OCI-LY3 (cell line): ENCODE measurements at regions not wholly inside any gene's neighbourhood (a gene's known extent, or its start where the extent isn't known, plus 50 kb on each side); places are given as distances from the start of the nearest gene placed in this dataset.

Experiments used
- CTCF ChIP-seq: fragments of 200-600, 300-600 bp; sonication (generic); IDR thresholded peaks from 2 replicates; pipeline ENCODE4 v1.5.1; 2014; ENCODE audit warnings: antibody characterized with exemption, low read length, low read depth
- EZH2phosphoT487 ChIP-seq: fragments of 200-600 bp; shearing (Covaris generic); IDR thresholded peaks from 2 replicates; pipeline ENCODE4 v1.6.1; 2018; ENCODE audit warnings: antibody characterized with exemption, mixed run types, low read depth

- TF ChIP-seq CTCF (no peak), EZH2phosphoT487 (no peak)
Observed at GRCh38 chr2:88827821-88828220, 136.3 kb downstream of the RPIA start.
